SIG-M5 treated with dmso at 0.1 percent for 504 hours (cell line): ENCODE measurements at regions not wholly inside any gene's neighbourhood (a gene's known extent, or its start where the extent isn't known, plus 50 kb on each side); places are given as distances from the start of the nearest gene placed in this dataset.

Source experiments
- DNase-seq: peaks from one replicate; lab custom pipeline; 2025; ENCODE audit not compliant: unreplicated experiment; lab: John Stamatoyannopoulos, UW

- no peak for DNase-seq
Measured at GRCh38 chr18:27595113-27595838, 410.2 kb upstream of the CHST9 start.

GRCh38 chr18:27585602-27586173 is 400.6 kb upstream of the CHST9 start:
- no peak for DNase-seq

- DNase-seq: no peak
Measured at GRCh38 chr18:27583466-27583865, 398.4 kb upstream of the CHST9 start.

GRCh38 chr18:27582760-27583412 is 397.8 kb upstream of the CHST9 start:
- no peak for DNase-seq

GRCh38 chr18:27581296-27581904 is 396.3 kb upstream of the CHST9 start:
- no peak for DNase-seq

GRCh38 chr18:27579364-27579763 is 394.3 kb upstream of the CHST9 start:
- no peak for DNase-seq

GRCh38 chr18:27577752-27578151 is 392.6 kb upstream of the CHST9 start:
- no peak for DNase-seq

GRCh38 chr18:27577265-27577664 is 392.2 kb upstream of the CHST9 start:
- DNase-seq: no peak

- no peak for DNase-seq
Measured at GRCh38 chr18:27567434-27567833, 382.3 kb upstream of the CHST9 start.

GRCh38 chr18:27564066-27564465 is 379.0 kb upstream of the CHST9 start:
- no peak for DNase-seq

- no peak for DNase-seq
Measured at GRCh38 chr18:27558388-27559155, 373.5 kb upstream of the CHST9 start.

GRCh38 chr18:27556741-27557140 is 371.6 kb upstream of the CHST9 start:
- DNase-seq: no peak

- DNase-seq: no peak
Measured at GRCh38 chr18:27549335-27550039, 364.4 kb upstream of the CHST9 start.

- DNase-seq: no peak
Measured at GRCh38 chr18:27546991-27547390, 361.9 kb upstream of the CHST9 start.

- no peak for DNase-seq
Measured at GRCh38 chr18:27544206-27544605, 359.1 kb upstream of the CHST9 start.

GRCh38 chr18:27541293-27541692 is 356.2 kb upstream of the CHST9 start:
- DNase-seq: no peak

GRCh38 chr18:27540111-27540510 is 355.0 kb upstream of the CHST9 start:
- no peak for DNase-seq

GRCh38 chr18:27528925-27529521 is 343.9 kb upstream of the CHST9 start:
- no peak for DNase-seq

GRCh38 chr18:27527856-27528255 is 342.7 kb upstream of the CHST9 start:
- DNase-seq: no peak

GRCh38 chr18:27520401-27520800 is 335.3 kb upstream of the CHST9 start:
- no peak for DNase-seq
